ENCODE measurements at regions not wholly inside any gene's neighbourhood (a gene's known extent, or its start where the extent isn't known, plus 50 kb on each side); places are given as distances from the start of the nearest gene placed in this dataset.

DNA sequence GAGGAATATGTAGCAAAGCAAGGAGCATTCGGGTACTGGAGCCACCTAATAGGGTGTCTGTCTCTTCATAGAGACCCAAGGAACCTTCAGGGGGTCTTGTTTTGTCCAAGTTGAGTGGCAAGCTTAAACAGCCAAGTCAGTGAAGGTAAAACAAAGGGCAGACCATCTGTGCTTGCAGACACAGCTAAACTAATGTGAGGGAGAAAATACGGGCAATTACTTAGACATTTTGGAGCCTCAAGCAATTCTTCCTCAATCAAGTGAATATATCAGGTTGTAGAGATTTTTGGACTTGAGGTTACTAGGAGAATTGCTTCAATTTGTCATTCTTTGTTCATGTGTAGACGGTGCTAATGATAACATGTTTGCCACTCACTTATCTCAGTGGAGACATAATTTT is 148.2 kb upstream of the ARHGAP20 start:
- 83% methylated on average over 1 of the region's 3 CpGs for WGBS (ENCODE audit: insufficient coverage, low lambda C conversion rate)
- peak overlapping the region; percentile 94 for H3K27ac ChIP-seq (ENCODE audit: low read length)
- no peaks in the 10 kb centered on the region for H3K9me3 ChIP-seq (ENCODE audit: control insufficient read depth, low read depth, low read length)
- no peaks in the 10 kb centered on the region for H3K27me3 ChIP-seq (ENCODE audit: control insufficient read depth, insufficient read depth, low read length)
- no peak overlapping the region for H3K4me3 ChIP-seq (ENCODE audit: low read length)
- no peaks in the 10 kb centered on the region for H3K36me3 ChIP-seq (ENCODE audit: control insufficient read depth, insufficient read depth, low read length)
- DNase-seq = peak in 1 of 2 donors; percentile 63
- peaks cover 25% of the 10 kb centered on the region for H3K4me1 ChIP-seq (ENCODE audit: control insufficient read depth, insufficient read depth, low read length)

DNA sequence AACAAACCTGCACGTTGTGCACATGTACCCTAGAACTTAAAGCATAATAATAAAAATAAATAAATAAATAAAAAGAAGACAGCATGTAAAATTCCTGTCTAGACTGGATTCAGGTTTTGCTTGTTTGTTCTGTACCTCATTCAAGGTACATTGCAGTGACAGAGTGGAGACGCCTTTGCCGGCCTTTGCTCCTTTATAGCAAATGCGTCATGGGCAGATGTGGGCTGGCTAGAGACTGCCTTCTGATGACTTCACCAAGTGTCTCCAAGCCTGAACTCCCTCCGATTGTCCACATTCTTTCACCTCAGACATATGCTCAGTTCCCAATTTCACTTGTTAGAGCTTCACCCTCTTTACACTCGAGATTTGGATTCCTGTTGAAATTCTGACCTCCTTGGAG is 147.8 kb upstream of the ARHGAP20 start:
- Histone ChIP-seq H3K4me3 (ENCODE audit: low read length) (no peak overlapping the region), H3K27me3 (ENCODE audit: control insufficient read depth, insufficient read depth, low read length) (no peaks in the 10 kb centered on the region), H3K27ac (ENCODE audit: low read length) (peak overlapping the region; percentile 94), H3K36me3 (ENCODE audit: control insufficient read depth, insufficient read depth, low read length) (no peaks in the 10 kb centered on the region), H3K9me3 (ENCODE audit: control insufficient read depth, low read depth, low read length) (no peaks in the 10 kb centered on the region), H3K4me1 (ENCODE audit: control insufficient read depth, insufficient read depth, low read length) (peaks cover 25% of the 10 kb centered on the region)
- WGBS (ENCODE audit: insufficient coverage, low lambda C conversion rate) = 42% methylated on average over 2 of the region's 6 CpGs
- peak; percentile 91 to 94 for DNase-seq

DNA sequence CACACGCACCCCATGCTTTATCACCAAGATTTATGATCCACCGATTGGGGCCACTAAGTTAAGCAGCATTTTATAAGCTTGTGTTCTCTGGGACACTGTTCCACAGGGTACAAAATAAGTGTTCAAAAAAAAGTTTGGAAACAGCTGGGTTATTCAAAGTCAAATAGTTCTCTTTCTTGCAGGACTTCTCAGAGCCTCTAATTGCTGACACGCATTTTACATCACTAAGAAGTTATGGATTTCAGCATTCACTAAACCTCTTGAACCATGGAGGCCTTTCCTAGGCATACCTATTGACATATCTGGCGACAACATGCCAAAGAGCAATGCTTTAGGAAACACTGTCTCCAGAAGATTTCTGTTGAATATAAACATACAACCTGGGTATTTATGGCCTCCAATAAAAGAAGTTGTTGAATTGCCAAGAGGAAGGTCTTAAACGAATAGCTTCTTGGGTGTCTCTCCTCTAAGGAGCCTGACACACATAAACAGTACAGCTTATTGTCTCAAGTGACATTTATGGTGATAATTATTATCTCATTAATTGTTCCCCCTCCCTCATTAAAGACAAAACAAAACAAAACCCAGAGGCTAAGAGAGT is 147.1 kb upstream of the ARHGAP20 start:
- Histone ChIP-seq H3K9me3 (ENCODE audit: control insufficient read depth, low read depth, low read length) (no peaks in the 10 kb centered on the region), H3K4me1 (ENCODE audit: control insufficient read depth, insufficient read depth, low read length) (peaks cover 25% of the 10 kb centered on the region), H3K27ac (ENCODE audit: low read length) (peak overlapping the region; percentile 94), H3K4me3 (ENCODE audit: low read length) (no peak overlapping the region), H3K27me3 (ENCODE audit: control insufficient read depth, insufficient read depth, low read length) (no peaks in the 10 kb centered on the region), H3K36me3 (ENCODE audit: control insufficient read depth, insufficient read depth, low read length) (no peaks in the 10 kb centered on the region)
- DNase-seq = peak; percentile 33 to 82
- WGBS (ENCODE audit: insufficient coverage, low lambda C conversion rate) = 40% methylated on average over 1 of the region's 5 CpGs

DNA sequence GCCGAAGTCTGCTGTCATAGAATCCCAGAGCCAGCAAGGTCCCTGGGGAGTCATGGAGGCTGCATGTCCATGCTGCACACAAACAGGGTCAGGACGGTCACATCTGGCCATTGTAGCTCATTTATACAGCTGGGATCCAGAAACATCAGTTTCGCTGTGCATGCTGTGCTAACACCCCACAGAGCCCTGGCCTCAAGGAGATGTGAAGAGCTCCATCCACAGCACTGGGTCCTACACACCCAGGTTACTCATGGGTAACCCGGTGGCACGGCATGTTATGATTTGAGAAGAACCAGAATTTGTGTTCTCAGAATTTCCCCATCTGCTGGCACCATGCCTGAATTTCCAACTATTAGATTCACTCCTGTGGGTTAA is 146.3 kb upstream of the ARHGAP20 start:
- DNase-seq = no peak
- peak overlapping the region; percentile 55 for H3K27ac ChIP-seq (ENCODE audit: low read length)
- H3K4me3 ChIP-seq (ENCODE audit: low read length) = no peak overlapping the region
- no peaks in the 10 kb centered on the region for H3K36me3 ChIP-seq (ENCODE audit: control insufficient read depth, insufficient read depth, low read length)
- H3K9me3 ChIP-seq (ENCODE audit: control insufficient read depth, low read depth, low read length) = no peaks in the 10 kb centered on the region
- peaks cover 25% of the 10 kb centered on the region for H3K4me1 ChIP-seq (ENCODE audit: control insufficient read depth, insufficient read depth, low read length)
- no peaks in the 10 kb centered on the region for H3K27me3 ChIP-seq (ENCODE audit: control insufficient read depth, insufficient read depth, low read length)
- no CpG with 5 or more reads among the region's 5 CpGs for WGBS (ENCODE audit: insufficient coverage, low lambda C conversion rate)

DNA sequence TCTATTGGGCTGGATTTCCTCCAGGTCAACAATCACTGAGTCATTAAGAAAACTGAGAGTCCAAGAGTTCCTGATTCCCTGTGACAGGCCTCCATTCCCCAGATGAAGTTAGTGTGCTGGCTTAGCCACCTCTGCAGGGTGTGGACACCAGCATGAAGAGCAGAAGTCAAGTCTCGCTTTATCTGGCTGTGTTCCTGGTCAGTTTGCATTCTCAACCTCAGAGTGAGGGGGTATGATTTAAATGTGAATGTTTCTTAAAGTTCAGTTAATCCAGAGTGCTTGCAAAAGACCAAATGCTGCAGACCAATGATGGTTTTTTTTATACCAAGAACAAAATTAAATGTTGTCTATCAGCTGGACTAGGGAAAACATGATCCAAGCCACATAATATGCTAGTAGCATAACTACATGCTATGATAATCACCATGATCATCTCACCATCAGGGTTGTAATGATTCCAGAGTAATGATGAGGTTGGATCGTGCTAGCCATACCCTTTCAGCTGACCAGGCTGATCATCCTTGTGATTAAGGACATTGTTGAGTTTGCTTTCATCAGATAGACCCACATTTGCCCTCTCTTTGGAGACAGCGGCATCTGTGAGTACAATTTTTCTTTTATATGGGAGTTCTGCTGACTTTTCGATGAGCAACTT is 145.8 kb upstream of the ARHGAP20 start:
- Histone ChIP-seq H3K36me3 (ENCODE audit: control insufficient read depth, insufficient read depth, low read length) (no peaks in the 10 kb centered on the region), H3K4me1 (ENCODE audit: control insufficient read depth, insufficient read depth, low read length) (peaks cover 25% of the 10 kb centered on the region), H3K27ac (ENCODE audit: low read length) (peak overlapping the region; percentile 55), H3K9me3 (ENCODE audit: control insufficient read depth, low read depth, low read length) (no peaks in the 10 kb centered on the region), H3K4me3 (ENCODE audit: low read length) (no peak overlapping the region), H3K27me3 (ENCODE audit: control insufficient read depth, insufficient read depth, low read length) (no peaks in the 10 kb centered on the region)
- peak; percentile 57 to 73 for DNase-seq
- WGBS (ENCODE audit: insufficient coverage, low lambda C conversion rate) = no CpG with 5 or more reads among the region's 4 CpGs

DNA sequence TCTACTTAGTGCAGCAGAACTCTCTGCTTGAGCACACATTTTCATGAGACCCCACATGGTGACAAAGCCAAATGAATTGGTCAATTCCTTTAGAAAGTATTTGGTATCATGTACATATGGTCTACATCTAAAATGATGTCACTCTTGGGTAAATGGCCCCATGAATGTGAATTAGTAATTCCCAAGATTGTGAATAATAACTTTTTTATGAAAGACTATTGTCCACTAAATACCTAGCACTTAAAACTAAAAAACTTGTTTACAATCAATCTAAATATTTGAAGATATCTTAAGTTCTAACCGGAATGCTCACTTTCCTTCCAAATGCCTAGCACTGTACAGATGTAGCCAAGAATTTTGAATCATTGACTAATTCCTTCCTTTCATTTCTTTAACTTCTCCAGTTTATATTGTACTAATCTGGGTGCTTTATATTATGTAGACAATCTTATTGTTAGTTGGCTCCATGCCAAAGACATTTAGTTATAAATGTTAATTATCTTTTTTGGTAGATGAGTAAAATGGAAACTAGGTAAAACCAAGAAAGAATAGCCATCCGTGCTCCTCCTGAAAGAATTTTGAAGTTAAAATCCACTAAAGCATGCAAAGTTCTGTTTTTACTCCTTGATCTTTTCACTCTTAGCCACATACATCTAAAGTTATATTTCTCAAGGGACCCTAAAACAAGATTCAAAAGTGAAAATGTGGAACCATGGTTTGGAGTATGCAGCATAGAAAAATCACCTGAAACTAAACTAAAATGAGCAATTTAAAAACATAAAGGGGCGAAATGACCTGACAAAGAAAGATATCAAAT is 145.0 kb upstream of the ARHGAP20 start:
- no peaks in the 10 kb centered on the region for H3K36me3 ChIP-seq (ENCODE audit: control insufficient read depth, insufficient read depth, low read length)
- peaks cover 25% of the 10 kb centered on the region for H3K4me1 ChIP-seq (ENCODE audit: control insufficient read depth, insufficient read depth, low read length)
- DNase-seq = no peak
- no peak overlapping the region for H3K4me3 ChIP-seq (ENCODE audit: low read length)
- 79% methylated on average over 3 of the region's 3 CpGs for WGBS (ENCODE audit: insufficient coverage, low lambda C conversion rate)
- H3K27me3 ChIP-seq (ENCODE audit: control insufficient read depth, insufficient read depth, low read length) = no peaks in the 10 kb centered on the region
- no peak overlapping the region for H3K27ac ChIP-seq (ENCODE audit: low read length)
- H3K9me3 ChIP-seq (ENCODE audit: control insufficient read depth, low read depth, low read length) = no peaks in the 10 kb centered on the region

DNA sequence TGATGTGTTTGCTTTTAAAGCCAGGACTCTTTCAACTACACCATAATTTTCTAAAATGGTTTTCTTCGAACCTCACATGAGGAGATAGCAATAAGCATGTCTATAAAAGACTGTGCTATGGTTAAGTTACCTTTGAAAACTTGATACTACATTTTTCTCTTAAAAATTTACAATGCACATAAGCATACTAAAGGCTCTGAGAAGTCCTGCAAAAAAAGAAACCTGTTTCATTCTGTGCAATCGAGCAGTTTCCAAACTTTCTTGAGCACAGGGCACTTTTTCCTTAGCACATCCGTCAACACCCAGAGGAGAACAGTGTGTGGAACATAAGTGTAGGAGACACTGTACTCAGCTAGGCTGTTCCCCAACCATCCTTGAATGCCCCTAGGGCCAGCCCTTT is 144.1 kb upstream of the ARHGAP20 start:
- Histone ChIP-seq H3K36me3 (ENCODE audit: control insufficient read depth, insufficient read depth, low read length) (no peaks in the 10 kb centered on the region), H3K9me3 (ENCODE audit: control insufficient read depth, low read depth, low read length) (no peaks in the 10 kb centered on the region), H3K4me3 (ENCODE audit: low read length) (no peak overlapping the region), H3K27ac (ENCODE audit: low read length) (no peak overlapping the region), H3K4me1 (ENCODE audit: control insufficient read depth, insufficient read depth, low read length) (peaks cover 25% of the 10 kb centered on the region), H3K27me3 (ENCODE audit: control insufficient read depth, insufficient read depth, low read length) (no peaks in the 10 kb centered on the region)
- DNase-seq = no peak
- WGBS (ENCODE audit: insufficient coverage, low lambda C conversion rate) = 100% methylated on average over 1 of the region's 3 CpGs

DNA sequence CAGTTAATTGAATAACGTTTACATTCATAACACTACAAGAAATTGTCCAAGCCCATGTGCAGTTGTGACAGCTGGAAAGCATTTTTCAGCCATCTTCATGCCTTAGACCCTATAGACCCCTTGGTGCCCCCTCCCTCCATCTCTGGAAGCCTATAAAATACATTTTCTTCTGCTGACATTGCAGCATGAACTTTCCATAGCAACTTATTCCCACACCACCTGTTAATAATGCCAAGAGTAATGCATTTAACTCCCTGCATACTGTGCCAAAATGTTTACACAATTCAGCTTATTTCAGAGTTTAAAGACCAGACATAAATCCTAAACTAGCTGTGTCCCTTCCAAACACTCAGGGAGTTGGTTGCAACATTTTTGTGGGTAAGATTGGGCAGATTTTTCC is 143.0 kb upstream of the ARHGAP20 start:
- DNase-seq = no peak
- Histone ChIP-seq H3K4me1 (ENCODE audit: control insufficient read depth, insufficient read depth, low read length) (peaks cover 16% of the 10 kb centered on the region), H3K36me3 (ENCODE audit: control insufficient read depth, insufficient read depth, low read length) (no peaks in the 10 kb centered on the region), H3K9me3 (ENCODE audit: control insufficient read depth, low read depth, low read length) (no peaks in the 10 kb centered on the region), H3K27me3 (ENCODE audit: control insufficient read depth, insufficient read depth, low read length) (no peaks in the 10 kb centered on the region), H3K27ac (ENCODE audit: low read length) (no peak overlapping the region), H3K4me3 (ENCODE audit: low read length) (no peak overlapping the region)
- WGBS (ENCODE audit: insufficient coverage, low lambda C conversion rate) = no CpG with 5 or more reads among the region's 1 CpG

DNA sequence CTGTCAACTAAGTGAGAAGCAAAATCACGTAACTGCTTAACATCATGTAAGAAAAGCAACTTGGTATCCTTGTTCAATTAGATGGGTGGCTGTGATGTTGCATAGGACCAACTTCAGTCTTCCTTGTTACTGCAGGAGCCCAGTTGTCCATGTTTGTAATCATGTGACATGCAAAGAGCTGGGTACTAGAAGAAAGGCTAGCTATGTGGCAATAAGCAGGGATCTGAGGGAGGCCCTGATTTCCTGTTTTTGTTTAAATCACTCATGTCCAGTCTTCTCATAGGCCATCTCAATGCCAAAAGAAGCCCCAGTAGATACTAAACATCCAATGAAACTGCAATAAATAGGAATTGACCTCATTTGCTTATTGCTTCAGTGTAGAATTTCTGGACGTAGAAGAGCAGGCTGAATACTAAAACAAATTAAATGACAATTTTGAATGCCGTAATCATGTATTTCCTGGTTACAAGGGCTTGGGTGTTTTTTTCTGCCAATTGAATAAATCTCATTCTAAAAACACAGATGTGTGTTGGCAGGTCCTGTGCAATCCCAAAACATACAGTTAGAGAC is 140.8 kb upstream of the ARHGAP20 start:
- Histone ChIP-seq H3K9me3 (ENCODE audit: control insufficient read depth, low read depth, low read length) (no peaks in the 10 kb centered on the region), H3K27me3 (ENCODE audit: control insufficient read depth, insufficient read depth, low read length) (no peaks in the 10 kb centered on the region), H3K27ac (ENCODE audit: low read length) (no peak overlapping the region), H3K4me1 (ENCODE audit: control insufficient read depth, insufficient read depth, low read length) (no peaks in the 10 kb centered on the region), H3K36me3 (ENCODE audit: control insufficient read depth, insufficient read depth, low read length) (no peaks in the 10 kb centered on the region), H3K4me3 (ENCODE audit: low read length) (no peak overlapping the region)
- DNase-seq = no peak
- WGBS (ENCODE audit: insufficient coverage, low lambda C conversion rate) = 100% methylated on average over 2 of the region's 3 CpGs

DNA sequence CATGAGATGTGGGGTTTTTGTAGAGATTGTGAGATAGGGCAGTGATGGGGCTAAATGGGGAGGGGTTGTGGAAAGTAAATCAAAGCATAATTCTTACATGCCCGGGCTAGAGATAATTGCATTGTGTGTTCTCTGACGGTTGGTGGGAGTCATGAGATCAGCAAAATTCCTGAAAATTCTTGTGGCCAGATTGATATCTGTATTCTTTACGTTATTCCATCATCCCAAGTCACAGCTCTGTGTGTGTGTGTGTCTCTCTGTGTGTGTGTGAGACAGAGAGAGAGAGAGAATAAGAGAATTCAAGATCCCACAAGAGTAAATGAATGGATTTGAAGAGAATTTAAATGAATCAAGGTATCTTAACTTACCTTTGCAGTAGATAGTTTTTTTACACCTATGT is 138.6 kb upstream of the ARHGAP20 start:
- Histone ChIP-seq H3K27me3 (ENCODE audit: control insufficient read depth, insufficient read depth, low read length) (no peaks in the 10 kb centered on the region), H3K36me3 (ENCODE audit: control insufficient read depth, insufficient read depth, low read length) (no peaks in the 10 kb centered on the region), H3K9me3 (ENCODE audit: control insufficient read depth, low read depth, low read length) (no peaks in the 10 kb centered on the region), H3K4me1 (ENCODE audit: control insufficient read depth, insufficient read depth, low read length) (no peaks in the 10 kb centered on the region), H3K27ac (ENCODE audit: low read length) (no peak overlapping the region), H3K4me3 (ENCODE audit: low read length) (no peak overlapping the region)
- WGBS (ENCODE audit: insufficient coverage, low lambda C conversion rate) = 60% methylated on average over 1 of the region's 3 CpGs
- DNase-seq = no peak

Measured in large intestine (tissue), 3 donors.